RWPE1 (cell line): ENCODE measurements at regions not wholly inside any gene's neighbourhood (a gene's known extent, or its start where the extent isn't known, plus 50 kb on each side); places are given as distances from the start of the nearest gene placed in this dataset.

Experiments
- CTCF ChIA-PET: fragments of 350-600 bp; sonication (Branson Sonifier 250); formaldehyde crosslinking; extraction: SDS; loops from one replicate; lab custom pipeline; 2021; lab: Yijun Ruan, JAX
- POLR2A ChIA-PET: fragments of 400-600 bp; formaldehyde crosslinking; extraction: SDS; loops from one replicate; lab custom pipeline; 2020; ENCODE audit warnings: antibody characterized with exemption; ENCODE audit not compliant: low non-redundant PET; lab: Yijun Ruan, JAX
- DNase-seq: peaks from one replicate; pipeline ENCODE4 v3.0.0; 2012; ENCODE audit warnings: low spot score
- H3K27ac ChIP-seq: fragments of 450-650 bp; 2 replicates; pipeline ENCODE4 v1.5.1; 2017
- TF ChIP-seq, protein P1 (sequence below): fragments of 450-650 bp; conservative IDR thresholded peaks from 2 replicates; pipeline ENCODE4 v1.5.1; 2017; ENCODE audit warnings: low read depth, mild to moderate bottlenecking

DNA sequence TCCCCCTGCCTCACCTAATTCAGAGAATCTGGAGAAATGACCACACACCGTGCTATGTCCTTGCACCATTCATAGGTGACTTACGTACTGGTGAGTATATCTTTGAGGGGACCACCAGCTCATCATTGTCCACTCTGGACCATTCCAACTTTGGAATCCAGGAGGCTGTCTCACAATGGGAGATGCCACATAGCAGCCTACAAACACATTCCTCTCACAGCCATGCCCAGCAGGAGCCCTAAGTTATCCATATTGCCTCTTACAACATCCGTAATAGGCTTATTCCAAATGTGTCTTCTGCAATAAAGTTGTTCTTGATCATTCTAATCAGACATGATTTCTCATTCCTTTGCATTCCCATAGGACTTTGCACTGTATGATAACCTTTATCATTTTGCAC is 436.7 kb downstream of the EFNB2 start:
- no peak for DNase-seq
- POLR2A ChIA-PET, result no interaction called here
- TF ChIP-seq, protein P1, sequence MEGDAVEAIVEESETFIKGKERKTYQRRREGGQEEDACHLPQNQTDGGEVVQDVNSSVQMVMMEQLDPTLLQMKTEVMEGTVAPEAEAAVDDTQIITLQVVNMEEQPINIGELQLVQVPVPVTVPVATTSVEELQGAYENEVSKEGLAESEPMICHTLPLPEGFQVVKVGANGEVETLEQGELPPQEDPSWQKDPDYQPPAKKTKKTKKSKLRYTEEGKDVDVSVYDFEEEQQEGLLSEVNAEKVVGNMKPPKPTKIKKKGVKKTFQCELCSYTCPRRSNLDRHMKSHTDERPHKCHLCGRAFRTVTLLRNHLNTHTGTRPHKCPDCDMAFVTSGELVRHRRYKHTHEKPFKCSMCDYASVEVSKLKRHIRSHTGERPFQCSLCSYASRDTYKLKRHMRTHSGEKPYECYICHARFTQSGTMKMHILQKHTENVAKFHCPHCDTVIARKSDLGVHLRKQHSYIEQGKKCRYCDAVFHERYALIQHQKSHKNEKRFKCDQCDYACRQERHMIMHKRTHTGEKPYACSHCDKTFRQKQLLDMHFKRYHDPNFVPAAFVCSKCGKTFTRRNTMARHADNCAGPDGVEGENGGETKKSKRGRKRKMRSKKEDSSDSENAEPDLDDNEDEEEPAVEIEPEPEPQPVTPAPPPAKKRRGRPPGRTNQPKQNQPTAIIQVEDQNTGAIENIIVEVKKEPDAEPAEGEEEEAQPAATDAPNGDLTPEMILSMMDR, result no peak
- no peak overlapping the region for H3K27ac ChIP-seq
- CTCF ChIA-PET, result no interaction called here

DNA sequence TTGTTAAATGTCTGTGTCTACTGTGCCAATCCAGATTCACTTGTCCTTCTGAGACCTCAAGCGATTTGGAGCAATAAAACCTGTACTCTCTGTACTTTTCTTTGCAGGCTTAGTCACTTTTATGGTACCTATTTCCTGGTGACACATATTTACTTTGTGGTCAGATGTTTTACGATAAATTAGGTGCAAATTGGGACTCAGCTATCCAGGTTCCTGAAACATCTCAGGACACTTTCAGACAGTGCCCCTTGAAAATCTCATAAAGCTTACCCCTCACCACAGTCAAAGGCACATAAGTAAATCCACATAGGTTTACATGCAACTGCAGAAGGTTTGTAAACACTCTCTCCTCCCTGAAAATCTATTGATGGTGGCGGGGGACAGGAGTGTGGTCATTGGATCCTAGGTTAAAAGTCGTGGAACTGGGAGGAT is 438.8 kb downstream of the EFNB2 start:
- DNase-seq, result peak; percentile 30
- CTCF ChIA-PET, result no interaction called here
- TF ChIP-seq, protein P1, result no peak
- POLR2A ChIA-PET, result no interaction called here
- H3K27ac ChIP-seq, result no peak overlapping the region

DNA sequence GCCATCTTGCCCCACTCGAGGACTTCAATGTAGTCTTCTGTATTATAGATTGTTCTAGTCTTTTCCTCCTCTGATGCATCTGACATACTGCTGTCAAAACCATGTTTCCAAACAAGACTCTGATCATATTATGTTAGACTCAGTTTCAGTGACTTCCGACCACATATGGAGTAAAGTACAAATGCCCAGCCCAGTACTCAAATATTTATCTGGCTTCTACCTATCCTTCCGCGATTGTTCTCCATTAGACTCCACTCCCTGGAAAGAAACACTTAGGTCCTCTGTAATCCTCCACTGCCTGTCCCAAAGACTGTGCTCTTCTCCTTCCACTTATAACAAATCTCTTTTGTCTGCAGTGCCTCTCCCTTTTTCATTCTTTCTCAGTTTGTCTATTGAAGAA is 439.5 kb downstream of the EFNB2 start:
- ChIA-PET POLR2A (no interaction called here), CTCF (interaction anchor here (0.7 kb wide), 1 partner anchor 116 kb away, joined by 3 read pairs; no protein-coding TSS in a partner anchor)
- TF ChIP-seq, protein P1, result no peak
- no peak overlapping the region for H3K27ac ChIP-seq
- no peak for DNase-seq

DNA sequence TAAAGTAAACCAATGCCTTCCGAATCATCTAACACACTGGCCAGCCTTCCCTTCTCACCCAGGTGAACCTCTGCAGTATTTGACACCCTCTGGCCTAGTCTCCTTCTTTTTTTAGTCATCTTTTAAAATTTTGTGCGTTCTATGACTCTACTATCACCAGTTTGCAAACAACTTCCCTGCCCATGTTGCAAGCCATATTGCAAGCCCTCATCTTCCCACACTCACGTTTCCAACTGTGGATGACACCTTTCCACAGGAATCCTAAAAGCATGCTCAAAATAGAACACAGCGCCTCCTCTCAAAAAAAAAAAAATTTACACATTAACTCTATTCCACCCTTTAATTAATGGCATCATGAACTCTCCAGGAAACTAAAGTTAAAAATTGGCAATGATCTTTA is 440.1 kb downstream of the EFNB2 start:
- H3K27ac ChIP-seq, result no peak overlapping the region
- CTCF ChIA-PET, result interaction anchor here (0.7 kb wide), 1 partner anchor 117 kb away, joined by 3 read pairs; no protein-coding TSS in a partner anchor
- POLR2A ChIA-PET, result no interaction called here
- TF ChIP-seq, protein P1, result no peak
- no peak for DNase-seq

DNA sequence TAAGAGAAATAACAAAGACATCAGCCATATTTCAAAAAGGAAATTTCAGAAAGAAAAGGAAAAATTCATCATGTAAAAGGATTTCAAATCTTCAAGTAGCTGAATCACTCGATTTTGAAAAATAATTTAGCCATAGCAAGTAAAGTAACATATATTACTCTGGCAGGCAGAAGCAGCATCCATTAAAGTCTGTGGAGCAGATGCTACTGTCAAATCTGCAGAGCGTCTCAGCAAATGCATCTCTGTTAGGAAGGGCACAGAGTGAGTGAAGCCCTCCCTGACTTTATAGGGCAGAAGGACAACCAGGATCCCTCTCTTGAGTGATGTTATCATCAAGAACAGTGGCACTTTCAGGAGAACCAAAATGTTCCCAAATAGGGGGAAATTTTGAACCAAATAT is 445.5 kb downstream of the EFNB2 start:
- ChIA-PET POLR2A (interaction anchor here (0.6 kb wide), 1 partner anchor 61 kb away, joined by 3 read pairs; no protein-coding TSS in a partner anchor), CTCF (interaction anchor here (0.5 to 0.6 kb wide), 2 partner anchors 40 to 332 kb away, joined by 3 to 10 read pairs; no protein-coding TSS in a partner anchor)
- TF ChIP-seq, protein P1, result no peak
- DNase-seq, result no peak
- H3K27ac ChIP-seq, result no peak overlapping the region

DNA sequence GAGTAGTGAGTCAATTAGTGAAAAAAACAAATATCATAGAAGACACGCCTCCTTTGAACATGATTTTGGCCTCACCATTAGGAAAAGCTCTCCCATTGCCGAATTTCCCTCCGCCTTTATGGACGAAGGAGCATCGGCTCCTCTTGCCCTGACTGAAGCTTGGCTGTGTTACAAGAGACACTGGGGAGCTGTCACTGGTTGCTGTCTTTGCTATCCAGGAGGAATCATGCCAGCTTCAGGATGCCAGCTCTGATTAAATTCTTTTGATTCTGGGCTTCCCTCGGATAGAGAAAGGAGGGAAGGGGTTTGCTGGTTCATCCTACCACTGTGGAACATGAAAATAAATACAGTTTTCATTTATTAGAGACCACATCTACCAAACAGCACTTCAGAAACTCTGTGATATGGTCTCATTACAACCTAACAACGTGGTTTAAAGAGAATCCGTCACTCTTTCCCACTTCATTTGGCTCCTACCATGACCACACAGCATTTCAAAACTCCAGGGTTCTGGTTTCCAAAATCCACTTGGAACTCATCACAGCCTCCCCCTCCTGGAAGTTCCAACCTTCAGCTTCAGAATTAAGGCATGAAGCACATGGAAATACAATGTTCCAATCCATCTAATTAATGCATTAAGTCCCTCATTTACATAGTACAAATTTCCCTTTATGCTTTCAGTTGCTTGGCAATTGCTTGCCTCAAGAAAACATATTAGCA is 446.0 kb downstream of the EFNB2 start:
- CTCF ChIA-PET, result interaction anchor here (0.5 kb wide), 1 partner anchor 39 kb away, joined by 3 read pairs; no protein-coding TSS in a partner anchor
- no peak overlapping the region for H3K27ac ChIP-seq
- TF ChIP-seq, protein P1, result no peak
- POLR2A ChIA-PET, result interaction anchor here (0.6 kb wide), 1 partner anchor 62 kb away, joined by 3 read pairs; no protein-coding TSS in a partner anchor
- no peak for DNase-seq
